ENCODE measurements at regions not wholly inside any gene's neighbourhood (a gene's known extent, or its start where the extent isn't known, plus 50 kb on each side); places are given as distances from the start of the nearest gene placed in this dataset.
"Not testable (repeated sequence)": the region's sequence is repeated elsewhere in the genome, so short reads cannot be mapped to it uniquely, and the experiment has no call there.

DNA sequence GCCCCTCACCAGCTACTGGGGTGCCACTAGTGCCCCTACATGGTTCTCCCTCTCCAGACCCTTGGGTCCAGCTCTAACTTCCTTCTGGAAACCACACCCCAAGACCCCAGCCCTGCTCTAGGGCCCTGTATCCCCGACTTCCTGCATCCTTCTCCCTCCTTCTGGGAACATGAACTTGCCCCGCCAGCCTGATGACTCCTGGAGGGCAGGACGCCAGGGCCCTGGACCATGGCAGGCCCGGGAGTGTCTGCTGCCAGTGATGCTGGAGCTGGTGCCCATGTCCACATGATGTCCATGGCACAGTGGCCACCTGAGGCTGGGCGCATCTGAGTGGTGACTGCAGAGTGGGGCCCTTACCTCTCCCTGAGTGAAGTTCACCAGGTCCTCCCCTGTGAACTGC is 165.9 kb downstream of the GOLGA6L4 start:
- peaks cover 0 to 17% of the 10 kb centered on the region in 2 experiments; a peak in 2 of 4 replicates for H3K9me3 ChIP-seq (ENCODE audit: insufficient read depth in 2 of 2, low read depth in 1 of 2, low read length in 1 of 2)
- FAIRE-seq; H3K18ac ChIP-seq (ENCODE audit: extremely low read depth, low read length); H3K56ac ChIP-seq (replicated peaks; ENCODE audit: insufficient read length, low read depth, low read length); H2BK12ac ChIP-seq (ENCODE audit: low read depth, low read length); H2BK120ac ChIP-seq (replicated peaks; ENCODE audit: low read depth, low read length); H2BK15ac ChIP-seq (ENCODE audit: low read length); H3K27me3 ChIP-seq (replicated peaks in 1 of 4; ENCODE audit: control insufficient read depth in 3 of 4, extremely low read depth in 1 of 4, insufficient read depth in 3 of 4, low read length in 3 of 4); H3K14ac ChIP-seq (ENCODE audit: insufficient read length); H3K4ac ChIP-seq (replicated peaks; ENCODE audit: insufficient read length, low read depth, low read length); H4K20me1 ChIP-seq (replicated peaks in 1 of 2; ENCODE audit: control insufficient read depth in 1 of 2, insufficient read depth in 2 of 2, low read length in 2 of 2); H2AFZ ChIP-seq (ENCODE audit: low read length); H3K23ac ChIP-seq (ENCODE audit: insufficient read length); H4K8ac ChIP-seq (ENCODE audit: extremely low read depth, insufficient read depth, low read length); H4K5ac ChIP-seq (ENCODE audit: insufficient read length, low read depth, low read length); H3K79me1 ChIP-seq (ENCODE audit: low read depth, low read length); H3K4me3 ChIP-seq (ENCODE audit: extremely low read depth in 1 of 4, insufficient read depth in 2 of 4, low read depth in 3 of 4, low read length in 4 of 4); H3K4me1 ChIP-seq (replicated peaks in 1 of 4; ENCODE audit: control insufficient read depth in 3 of 4, insufficient read depth in 4 of 4, low read length in 3 of 4); H2AK5ac ChIP-seq (ENCODE audit: low read depth, low read length); POLR2A ChIA-PET (ENCODE audit: partially characterized antibody); H3K4me2 ChIP-seq (ENCODE audit: insufficient read depth in 1 of 2, low read depth in 2 of 2, low read length in 2 of 2); H2BK20ac ChIP-seq (ENCODE audit: low read length); H3K23me2 ChIP-seq (ENCODE audit: low read depth, low read length); H3K9ac ChIP-seq (replicated peaks in 1 of 4; ENCODE audit: extremely low read depth in 1 of 4, low read depth in 3 of 4, low read length in 3 of 4); H4K91ac ChIP-seq (replicated peaks; ENCODE audit: insufficient read length, low read length); H3K36me3 ChIP-seq (ENCODE audit: control insufficient read depth in 2 of 4, insufficient read depth in 4 of 4, low read length in 3 of 4); CTCF ChIA-PET (ENCODE audit: partially characterized antibody); H2BK5ac ChIP-seq (ENCODE audit: low read depth, low read length); H3K27ac ChIP-seq (ENCODE audit: low read depth, low read length); H3K79me2 ChIP-seq (ENCODE audit: control insufficient read depth in 1 of 2, insufficient read depth in 2 of 2, low read length in 2 of 2): not testable (repeated sequence)
- 90% methylated on average over 4 of the region's 5 CpGs; no CpG with 5 or more reads in 1 of the 2 experiments for WGBS, 2 experiments (ENCODE audit: extremely low coverage in 1 of 2, insufficient coverage in 1 of 2, insufficient read length in 1 of 2, insufficient replicate concordance in 2 of 2, low coverage in 1 of 2, low lambda C conversion rate in 2 of 2, missing lambda C conversion rate in 1 of 2)
- DNase-seq (ENCODE audit: low read depth in 1 of 2, low spot score in 2 of 2), result peak in 1 of 2 experiments; percentile 20

Measured in H1 (cell line).